ENCODE measurements at regions not wholly inside any gene's neighbourhood (a gene's known extent, or its start where the extent isn't known, plus 50 kb on each side); places are given as distances from the start of the nearest gene placed in this dataset.

DNA sequence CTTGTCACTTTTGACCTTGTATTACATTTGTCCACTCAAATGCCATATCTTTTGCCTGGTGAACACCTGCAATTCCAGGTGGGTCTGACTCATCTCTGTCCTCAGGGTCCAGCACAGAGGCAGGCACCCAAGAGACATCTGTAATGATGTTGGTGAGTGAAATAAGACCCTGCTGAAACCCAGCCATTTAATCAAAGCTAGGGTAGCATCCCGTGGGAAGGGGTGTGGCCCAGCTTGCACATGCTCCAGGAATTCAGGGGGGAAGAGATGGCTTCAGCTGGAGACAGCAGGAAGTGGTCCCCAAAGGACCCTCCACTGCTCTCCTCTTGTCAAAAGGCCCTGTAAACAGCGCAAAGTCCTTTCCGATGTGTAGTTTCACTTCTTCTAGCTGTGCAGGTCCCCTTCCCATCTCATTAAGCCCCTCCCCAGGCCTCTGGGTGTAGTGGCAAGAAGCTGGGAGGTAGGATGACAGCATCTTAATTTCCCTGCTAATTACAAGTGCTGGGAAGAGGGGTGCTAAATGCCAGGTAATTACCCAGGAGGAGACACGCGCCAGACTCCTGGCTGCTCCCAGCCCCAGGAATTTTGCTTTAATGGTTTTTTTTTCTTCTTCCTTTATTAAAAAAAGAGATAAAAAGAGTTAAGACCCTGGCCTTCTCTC, 54.4 kb upstream of the TRABD2B start:
- DNase-seq = no peak

DNA sequence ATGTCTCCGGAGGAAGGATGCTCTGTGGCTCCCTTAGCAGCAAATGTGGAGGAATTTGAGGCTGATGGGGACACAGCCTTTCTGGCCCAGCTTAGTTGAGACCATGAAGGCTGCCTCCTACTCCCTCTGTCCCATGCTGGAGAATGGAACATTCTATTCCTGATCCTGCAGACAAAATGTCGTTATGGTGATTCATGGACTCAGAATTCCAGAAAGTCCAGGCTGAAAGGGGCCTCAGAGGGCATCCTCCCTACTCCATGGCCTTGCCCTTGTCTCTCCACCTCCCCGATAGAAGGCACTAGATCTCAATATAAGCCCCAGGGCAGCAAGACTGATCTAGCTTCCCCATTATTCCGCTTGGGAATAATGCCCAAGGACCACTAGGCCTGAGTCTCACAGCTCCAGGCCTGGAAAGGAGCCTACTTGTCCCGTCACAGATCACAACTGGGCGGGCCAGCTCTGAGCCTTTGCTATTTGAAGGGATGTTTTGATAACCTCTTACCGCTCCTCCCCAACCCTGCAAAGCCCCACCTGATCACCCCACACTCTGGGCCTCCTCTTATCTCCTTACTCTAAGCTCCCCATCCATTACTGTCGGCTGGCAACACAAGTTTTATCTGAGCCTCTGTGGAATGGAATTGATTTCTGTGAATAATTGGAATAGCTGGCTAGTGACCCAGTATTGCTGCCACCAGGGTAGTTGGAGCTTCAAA, 52.8 kb upstream of the TRABD2B start:
- DNase-seq = no peak

DNA sequence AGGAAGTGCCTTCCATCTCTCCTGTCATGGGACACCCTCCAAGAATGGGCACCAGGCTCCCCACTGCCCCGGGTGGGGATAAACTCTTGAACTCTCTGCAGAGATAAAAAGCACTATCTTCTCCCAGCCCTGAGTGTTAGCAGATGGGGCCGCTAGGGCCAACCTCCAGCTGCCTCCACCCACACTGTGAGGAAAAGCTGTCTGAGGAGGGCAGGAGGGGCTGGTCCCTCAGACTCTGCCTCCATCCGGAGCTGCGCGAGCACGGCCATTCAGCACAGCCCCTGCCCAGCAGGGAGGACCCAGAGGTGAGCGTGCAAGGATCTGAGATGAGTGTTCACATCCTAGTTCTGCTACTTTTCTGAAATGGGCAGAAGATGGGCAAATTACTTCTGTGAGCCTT, 51.8 kb upstream of the TRABD2B start:
- DNase-seq = no peak

DNA sequence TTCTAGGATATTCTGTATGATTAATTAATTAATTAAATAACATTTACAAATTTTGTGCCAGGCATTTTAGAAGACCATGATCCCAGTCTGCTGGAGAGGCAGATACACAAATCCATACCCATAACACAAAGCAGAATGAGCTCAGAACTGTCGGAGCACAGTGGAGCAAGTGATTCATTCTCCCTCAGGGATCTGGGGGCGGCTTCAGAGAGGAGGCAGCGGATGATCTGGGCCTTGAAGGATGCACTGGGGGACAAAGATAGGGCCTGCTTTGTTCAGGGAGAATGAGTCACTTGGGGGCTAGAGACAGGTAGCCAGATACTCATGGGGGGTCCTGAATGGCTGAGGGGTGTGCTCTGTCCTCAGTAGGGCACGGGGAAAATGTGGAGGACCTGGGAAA, 50.9 kb upstream of the TRABD2B start:
- no peak for DNase-seq

DNA sequence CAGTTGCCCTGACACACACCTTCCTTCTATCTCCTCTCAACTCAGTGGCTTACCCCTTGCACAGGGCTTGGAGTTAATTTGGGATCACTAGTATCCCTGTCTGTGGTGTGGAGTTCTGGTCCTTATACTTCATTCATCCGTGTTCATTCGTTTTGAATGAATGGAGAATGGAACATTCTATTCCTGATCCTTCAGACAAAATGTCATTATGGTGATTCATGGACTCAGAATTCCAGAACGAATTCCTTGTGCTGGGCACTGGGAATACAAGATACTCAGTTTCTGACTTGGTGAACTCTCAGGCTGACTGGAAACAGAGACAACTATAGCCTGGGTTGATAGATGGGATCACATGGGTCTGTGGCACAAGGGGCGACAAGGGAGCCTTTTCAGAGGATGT, 49.9 kb upstream of the TRABD2B start:
- DNase-seq = no peak

All from 8988T (cell line).